GM18861 (cell line): ENCODE measurements at regions not wholly inside any gene's neighbourhood (a gene's known extent, or its start where the extent isn't known, plus 50 kb on each side); places are given as distances from the start of the nearest gene placed in this dataset.

Source experiments
- ATAC-seq: cut with Tn5 transposase; IDR thresholded peaks from one replicate; pipeline ENCODE4 v1.9.1; 2021; ENCODE audit not compliant: unreplicated experiment

GRCh38 chr5:53825016-53825415 is 264.6 kb downstream of the NDUFS4 start:
- no peak for ATAC-seq

GRCh38 chr5:53825926-53826325 is 265.5 kb downstream of the NDUFS4 start:
- no peak for ATAC-seq

GRCh38 chr5:53826504-53826903 is 266.1 kb downstream of the NDUFS4 start:
- no peak for ATAC-seq

GRCh38 chr5:53827211-53827651 is 266.8 kb downstream of the NDUFS4 start:
- ATAC-seq, result no peak

GRCh38 chr5:53831496-53831895 is 271.1 kb downstream of the NDUFS4 start:
- ATAC-seq, result no peak
